H1 (cell line): ENCODE measurements at regions not wholly inside any gene's neighbourhood (a gene's known extent, or its start where the extent isn't known, plus 50 kb on each side); places are given as distances from the start of the nearest gene placed in this dataset.

ENCODE experiments used
- CTCF ChIA-PET: fragments of 300-600 bp; sonication (Branson Sonifier 250); formaldehyde crosslinking; loops from one replicate; lab custom pipeline; 2021; ENCODE audit not compliant: partially characterized antibody; lab: Charles Lee
- POLR2A ChIA-PET: fragments of 300-600 bp; sonication (Branson Sonifier 250); formaldehyde crosslinking; loops from one replicate; lab custom pipeline; 2021; ENCODE audit warnings: inconsistent platforms; ENCODE audit not compliant: partially characterized antibody; lab: Charles Lee
- DNase-seq, 2 experiments: peaks; one replicate each; pipeline versions ENCODE4 v3.0.0 to v3.0.0-alpha.2; 2010 to 2022; ENCODE audit warnings: low spot score in 2 of 2, low read depth in 1 of 2, mixed read lengths in 1 of 2
- FAIRE-seq: peaks from 2 replicates; lab custom pipeline; 2011; peaks lifted over from hg19 to GRCh38; lab: Jason Lieb, UNC
- H2AFZ ChIP-seq: 2 replicates; pipeline ENCODE4 v1.8.1; 2012; ENCODE audit warnings: low read length, inconsistent platforms
- H2AK5ac ChIP-seq: 2 replicates; pipeline ENCODE4 v1.6.1; 2013; ENCODE audit warnings: low read depth, low read length
- H2BK120ac ChIP-seq: replicated peaks from 2 replicates; pipeline ENCODE3; 2013; ENCODE audit warnings: low read depth, low read length, inconsistent platforms
- H2BK12ac ChIP-seq: 2 replicates; pipeline ENCODE4 v1.6.1; 2013; ENCODE audit warnings: low read depth, low read length
- H2BK15ac ChIP-seq: 2 replicates; pipeline ENCODE4 v1.6.1; 2013; ENCODE audit warnings: low read length
- H2BK20ac ChIP-seq: 2 replicates; pipeline ENCODE4 v1.6.1; 2013; ENCODE audit warnings: low read length
- H2BK5ac ChIP-seq: 2 replicates; pipeline ENCODE4 v1.6.1; 2013; ENCODE audit warnings: low read depth, low read length
- H3K14ac ChIP-seq: 2 replicates; pipeline ENCODE4 v1.6.1; 2013; ENCODE audit warnings: inconsistent platforms; ENCODE audit not compliant: insufficient read length
- H3K18ac ChIP-seq: 2 replicates; pipeline ENCODE4 v1.6.1; 2013; ENCODE audit warnings: low read length; ENCODE audit errors: extremely low read depth
- H3K23ac ChIP-seq: 2 replicates; pipeline ENCODE4 v1.6.1; 2013; ENCODE audit warnings: inconsistent platforms; ENCODE audit not compliant: insufficient read length
- H3K23me2 ChIP-seq: 2 replicates; pipeline ENCODE4 v1.6.1; 2013; ENCODE audit warnings: low read depth, low read length
- H3K27ac ChIP-seq: 2 replicates; pipeline ENCODE4 v1.6.1; 2011; ENCODE audit warnings: low read depth, low read length, inconsistent platforms
- H3K27me3 ChIP-seq, 4 experiments: replicated peaks in 1 of 4; 1 replicate in 1 of 4; 2 replicates in 3 of 4; pipeline versions ENCODE4 v1.6.1 to v1.8.1; 2011 to 2013; ENCODE audit warnings: low read length in 3 of 4, mild to moderate bottlenecking in 3 of 4, inconsistent platforms in 2 of 4, mixed read lengths in 2 of 4, moderate library complexity in 1 of 4; ENCODE audit not compliant: control insufficient read depth in 3 of 4, insufficient read depth in 3 of 4; ENCODE audit errors: extremely low read depth in 1 of 4
- H3K36me3 ChIP-seq, 4 experiments: 2 replicates each; pipeline versions ENCODE4 v1.6.1 to v1.8.1; 2011 to 2013; ENCODE audit warnings: mild to moderate bottlenecking in 4 of 4, low read length in 3 of 4, moderate library complexity in 2 of 4, control low read depth in 1 of 4, inconsistent platforms in 1 of 4; ENCODE audit not compliant: insufficient read depth in 4 of 4, control insufficient read depth in 2 of 4
- H3K4ac ChIP-seq: replicated peaks from 2 replicates; pipeline ENCODE3; 2013; ENCODE audit warnings: low read length, low read depth, mixed read lengths, inconsistent platforms; ENCODE audit not compliant: insufficient read length
- H3K4me1 ChIP-seq, 4 experiments: replicated peaks in 1 of 4; 1 replicate in 1 of 4; 2 replicates in 3 of 4; pipeline versions ENCODE4 v1.6.1 to v1.8.1; 2011 to 2013; ENCODE audit warnings: low read length in 3 of 4, inconsistent platforms in 2 of 4, mixed read lengths in 1 of 4; ENCODE audit not compliant: insufficient read depth in 4 of 4, control insufficient read depth in 3 of 4
- H3K4me2 ChIP-seq, 2 experiments: 2 replicates each; pipeline versions ENCODE4 v1.6.1 to v1.8.1; 2011 to 2013; ENCODE audit warnings: low read depth in 2 of 2, low read length in 2 of 2, control low read depth in 1 of 2, inconsistent platforms in 1 of 2, mild to moderate bottlenecking in 1 of 2; ENCODE audit not compliant: insufficient read depth in 1 of 2
- H3K4me3 ChIP-seq, 4 experiments: fragments of 200-600, 300-600 bp in 1 of 4; sonication (generic), shearing (Covaris generic), sonication (Bioruptor Twin) in 1 of 4; 2 replicates each; pipeline versions ENCODE4 v1.5.1 to v1.8.1; 2011 to 2016; ENCODE audit warnings: low read length in 4 of 4, low read depth in 3 of 4, control low read depth in 2 of 4, inconsistent platforms in 2 of 4, mild to moderate bottlenecking in 2 of 4, mixed read lengths in 1 of 4, moderate library complexity in 1 of 4; ENCODE audit not compliant: insufficient read depth in 2 of 4; ENCODE audit errors: extremely low read depth in 1 of 4
- H3K56ac ChIP-seq: replicated peaks from 2 replicates; pipeline ENCODE3; 2013; ENCODE audit warnings: low read depth, mild to moderate bottlenecking, mixed read lengths, low read length, inconsistent platforms; ENCODE audit not compliant: insufficient read length
- H3K79me1 ChIP-seq: 2 replicates; pipeline ENCODE4 v1.6.1; 2013; ENCODE audit warnings: low read depth, low read length, control low read depth
- H3K79me2 ChIP-seq, 2 experiments: 2 replicates each; pipeline versions ENCODE4 v1.6.1 to v1.8.1; 2012 to 2013; ENCODE audit warnings: low read length in 2 of 2, mild to moderate bottlenecking in 2 of 2, inconsistent platforms in 1 of 2; ENCODE audit not compliant: insufficient read depth in 2 of 2, control insufficient read depth in 1 of 2
- H3K9ac ChIP-seq, 4 experiments: replicated peaks in 1 of 4; 1 replicate in 1 of 4; 2 replicates in 3 of 4; pipeline versions ENCODE4 v1.6.1 to v1.8.1; 2011 to 2013; ENCODE audit warnings: low read depth in 3 of 4, low read length in 3 of 4, control low read depth in 2 of 4, mild to moderate bottlenecking in 2 of 4, moderate library complexity in 2 of 4, inconsistent platforms in 1 of 4; ENCODE audit errors: extremely low read depth in 1 of 4
- H3K9me3 ChIP-seq, 2 experiments: 2 replicates each; pipeline versions ENCODE4 v1.6.1 to v1.8.1; 2012 to 2013; ENCODE audit warnings: mild to moderate bottlenecking in 2 of 2, moderate library complexity in 2 of 2, control low read depth in 1 of 2, inconsistent platforms in 1 of 2, low read depth in 1 of 2, low read length in 1 of 2, mixed read lengths in 1 of 2; ENCODE audit not compliant: insufficient read depth in 2 of 2
- H4K20me1 ChIP-seq, 2 experiments: replicated peaks in 1 of 2; 2 replicates each; pipeline versions ENCODE3 to v1.8.1; 2011 to 2013; ENCODE audit warnings: inconsistent platforms in 2 of 2, low read length in 2 of 2, mild to moderate bottlenecking in 1 of 2; ENCODE audit not compliant: insufficient read depth in 2 of 2, control insufficient read depth in 1 of 2
- H4K5ac ChIP-seq: 2 replicates; pipeline ENCODE4 v1.6.1; 2013; ENCODE audit warnings: low read length, low read depth, mixed read lengths, inconsistent platforms; ENCODE audit not compliant: insufficient read length
- H4K8ac ChIP-seq: 2 replicates; pipeline ENCODE4 v1.8.0; 2013; ENCODE audit warnings: mild to moderate bottlenecking, moderate library complexity, low read length, inconsistent platforms; ENCODE audit not compliant: insufficient read depth; ENCODE audit errors: extremely low read depth
- H4K91ac ChIP-seq: replicated peaks from 2 replicates; pipeline ENCODE3; 2013; ENCODE audit warnings: low read length, mixed read lengths, inconsistent platforms; ENCODE audit not compliant: insufficient read length
- BRCA1 ChIP-seq: IDR thresholded peaks from 2 replicates; pipeline ENCODE4 v1.6.1; 2012; ENCODE audit warnings: low read depth, low read length, improper control_type of control experiment
- CREB1 ChIP-seq: IDR thresholded peaks from 2 replicates; pipeline ENCODE4 v1.6.1; 2012; ENCODE audit warnings: inconsistent platforms
- GTF2F1 ChIP-seq: IDR thresholded peaks from 2 replicates; pipeline ENCODE4 v1.6.1; 2012; ENCODE audit warnings: low read depth, low read length, improper control_type of control experiment, borderline replicate concordance
- HDAC6 ChIP-seq: IDR thresholded peaks from one replicate; pipeline ENCODE4 v1.7.1; 2012; ENCODE audit warnings: low read depth, mild to moderate bottlenecking, inconsistent platforms, low read length, moderate library complexity
- NRF1 ChIP-seq: IDR thresholded peaks from 2 replicates; pipeline ENCODE4 v1.6.1; 2011; ENCODE audit warnings: mild to moderate bottlenecking, low read depth, low read length, improper control_type of control experiment
- POLR2A ChIP-seq, 2 experiments: IDR thresholded peaks; 1 replicate in 1 of 2; 2 replicates in 1 of 2; pipeline ENCODE4 v1.6.1; 2011; ENCODE audit warnings: low read depth in 2 of 2, low read length in 2 of 2, mild to moderate bottlenecking in 2 of 2; ENCODE audit errors: control extremely low read depth in 1 of 2
- SIN3A ChIP-seq, 2 experiments: IDR thresholded peaks in 1 of 2; conservative IDR thresholded peaks in 1 of 2; 2 replicates each; pipeline ENCODE4 v1.6.1; 2011 to 2012; ENCODE audit warnings: low read length in 2 of 2, improper control_type of control experiment in 1 of 2, low read depth in 1 of 2, mild to moderate bottlenecking in 1 of 2
- SRF ChIP-seq: IDR thresholded peaks from 2 replicates; pipeline ENCODE4 v1.6.1; 2011; ENCODE audit warnings: mild to moderate bottlenecking, low read depth, low read length, moderate library complexity
- TBP ChIP-seq: IDR thresholded peaks from 2 replicates; pipeline ENCODE4 v1.6.1; 2011; ENCODE audit warnings: low read depth, low read length, improper control_type of control experiment
- WGBS, 2 experiments: shearing (Covaris generic) in 1 of 2; methylation state at CpG; one replicate each; pipeline versions ENCODE4 v1.1.6 to v1.1.7; 2013 to 2015; ENCODE audit warnings: low lambda C conversion rate in 2 of 2, mixed read lengths in 2 of 2, inconsistent platforms in 1 of 2, low coverage in 1 of 2, missing lambda C conversion rate in 1 of 2; ENCODE audit not compliant: insufficient replicate concordance in 2 of 2, insufficient coverage in 1 of 2, insufficient read length in 1 of 2; ENCODE audit errors: extremely low coverage in 1 of 2, missing lambda C conversion rate in 1 of 2; 5-methylcytosine and 5-hydroxymethylcytosine counted together
- TF ChIP-seq, protein P1 (sequence below): IDR thresholded peaks from 2 replicates; pipeline ENCODE4 v1.6.1; 2012; ENCODE audit warnings: inconsistent platforms
- TF ChIP-seq, protein P2 (sequence below), 3 experiments: IDR thresholded peaks; 1 replicate in 2 of 3; 2 replicates in 1 of 3; pipeline versions ENCODE4 v1.5.1 to v1.6.1; 2011; ENCODE audit warnings: low read length in 3 of 3, mild to moderate bottlenecking in 3 of 3, inconsistent platforms in 2 of 3, low read depth in 1 of 3, moderate library complexity in 1 of 3; ENCODE audit not compliant: insufficient read depth in 1 of 3; ENCODE audit errors: control extremely low read depth in 1 of 3

DNA sequence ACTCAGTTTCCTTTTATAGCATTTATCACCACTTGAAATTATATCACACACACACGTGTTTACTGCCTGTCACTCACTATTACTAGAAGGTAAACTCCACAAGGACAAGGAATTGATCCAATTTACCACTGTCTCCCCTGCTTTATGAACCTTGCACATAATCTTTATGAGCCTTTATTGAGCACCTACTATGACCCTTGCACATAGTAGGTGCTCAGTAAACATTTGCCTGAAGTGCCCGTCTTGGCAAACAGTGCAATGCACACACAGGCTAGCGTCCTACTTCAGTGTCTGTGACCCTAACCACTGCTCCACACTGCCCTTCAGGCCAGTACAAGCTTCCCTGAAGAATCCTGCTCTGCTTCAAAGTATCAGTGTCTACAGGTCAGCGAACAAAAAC is 237.7 kb upstream of the TMC3 start:
- FAIRE-seq: no peak
- ChIA-PET POLR2A (no interaction called here), CTCF (interaction anchor here (1.1 to 4.5 kb wide), 4 partner anchors 18 to 202 kb away, joined by 3 to 14 read pairs (median 4); no protein-coding TSS in a partner anchor)
- TF ChIP-seq GTF2F1 (no peak), BRCA1 (no peak), POLR2A (IDR thresholded peaks at IDR 0.05; ENCODE audit: control extremely low read depth in 1 of 2, low read depth in 2 of 2, low read length in 2 of 2) (no peak), SRF (no peak), NRF1 (no peak), CREB1 (no peak), SIN3A (conservative IDR thresholded peaks at IDR 0.05 in 1 of 2, IDR thresholded peaks at IDR 0.05 in 1 of 2; ENCODE audit: low read depth in 1 of 2, low read length in 2 of 2) (no peak), HDAC6 (no peak), TBP (no peak)
- TF ChIP-seq, protein P1, sequence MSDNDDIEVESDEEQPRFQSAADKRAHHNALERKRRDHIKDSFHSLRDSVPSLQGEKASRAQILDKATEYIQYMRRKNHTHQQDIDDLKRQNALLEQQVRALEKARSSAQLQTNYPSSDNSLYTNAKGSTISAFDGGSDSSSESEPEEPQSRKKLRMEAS: no peak
- TF ChIP-seq, protein P2, sequence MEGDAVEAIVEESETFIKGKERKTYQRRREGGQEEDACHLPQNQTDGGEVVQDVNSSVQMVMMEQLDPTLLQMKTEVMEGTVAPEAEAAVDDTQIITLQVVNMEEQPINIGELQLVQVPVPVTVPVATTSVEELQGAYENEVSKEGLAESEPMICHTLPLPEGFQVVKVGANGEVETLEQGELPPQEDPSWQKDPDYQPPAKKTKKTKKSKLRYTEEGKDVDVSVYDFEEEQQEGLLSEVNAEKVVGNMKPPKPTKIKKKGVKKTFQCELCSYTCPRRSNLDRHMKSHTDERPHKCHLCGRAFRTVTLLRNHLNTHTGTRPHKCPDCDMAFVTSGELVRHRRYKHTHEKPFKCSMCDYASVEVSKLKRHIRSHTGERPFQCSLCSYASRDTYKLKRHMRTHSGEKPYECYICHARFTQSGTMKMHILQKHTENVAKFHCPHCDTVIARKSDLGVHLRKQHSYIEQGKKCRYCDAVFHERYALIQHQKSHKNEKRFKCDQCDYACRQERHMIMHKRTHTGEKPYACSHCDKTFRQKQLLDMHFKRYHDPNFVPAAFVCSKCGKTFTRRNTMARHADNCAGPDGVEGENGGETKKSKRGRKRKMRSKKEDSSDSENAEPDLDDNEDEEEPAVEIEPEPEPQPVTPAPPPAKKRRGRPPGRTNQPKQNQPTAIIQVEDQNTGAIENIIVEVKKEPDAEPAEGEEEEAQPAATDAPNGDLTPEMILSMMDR (IDR thresholded peaks at IDR 0.05; ENCODE audit: control extremely low read depth in 1 of 3, insufficient read depth in 1 of 3, low read depth in 1 of 3, low read length in 3 of 3): no peak

More for the DNA sequence above, 237.7 kb upstream of the TMC3 start:
- Histone ChIP-seq H3K4me2 (no peak overlapping the region), H2BK15ac (no peak overlapping the region), H2BK20ac (no peak overlapping the region), H3K23me2 (no peaks in the 10 kb centered on the region), H3K4me3 (no peak overlapping the region), H3K79me2 (no peaks in the 10 kb centered on the region), H2AFZ (no peak overlapping the region), H2BK12ac (no peak overlapping the region), H3K4ac (no peak overlapping the region), H2BK5ac (no peak overlapping the region), H3K56ac (no peak overlapping the region), H3K18ac (no peak overlapping the region), H3K27me3 (no peaks in the 10 kb centered on the region; a peak in 1 of 7 replicates), H4K5ac (no peak overlapping the region), H4K91ac (no peak overlapping the region), H3K36me3 (no peaks in the 10 kb centered on the region), H3K9ac (no peak overlapping the region), H3K79me1 (no peaks in the 10 kb centered on the region; the same call in 1 of the 2 replicates), H2BK120ac (no peak overlapping the region), H2AK5ac (no peak overlapping the region), H4K8ac (no peak overlapping the region), H3K23ac (no peak overlapping the region), H3K14ac (no peak overlapping the region), H3K27ac (no peak overlapping the region), H3K4me1 (peaks cover 0 to 4% (median 0%) of the 10 kb centered on the region in 4 experiments; a peak in 1 of 7 replicates), H4K20me1 (no peaks in the 10 kb centered on the region), H3K9me3 (no peaks in the 10 kb centered on the region)
- no peak for DNase-seq
- 95% methylated on average over 4 of the region's 4 CpGs; no CpG with 5 or more reads in 1 of the 2 experiments for WGBS, 2 experiments
